Left ventricle myocardium inferior (tissue), 1 donor: ENCODE measurements at regions not wholly inside any gene's neighbourhood (a gene's known extent, or its start where the extent isn't known, plus 50 kb on each side); places are given as distances from the start of the nearest gene placed in this dataset.

ENCODE experiments used
- DNase-seq: peaks from one replicate; pipeline ENCODE4 v3.0.0-alpha.2; 2020
- H3K27ac ChIP-seq: fragments of 200-600 bp; replicated peaks from 2 replicates; pipeline ENCODE4 v1.8.0; 2021
- H3K27me3 ChIP-seq: fragments of 200-600 bp; 2 replicates; pipeline ENCODE4 v1.8.0; 2021; ENCODE audit warnings: low read depth
- H3K36me3 ChIP-seq: fragments of 200-600 bp; 2 replicates; pipeline ENCODE4 v1.8.0; 2021
- H3K4me1 ChIP-seq: fragments of 200-600 bp; 2 replicates; pipeline ENCODE4 v1.8.0; 2021
- H3K4me3 ChIP-seq: fragments of 200-600 bp; 2 replicates; pipeline ENCODE4 v1.8.0; 2021; ENCODE audit warnings: mild to moderate bottlenecking, moderate library complexity
- H3K9me3 ChIP-seq: fragments of 200-600 bp; replicated peaks from 2 replicates; pipeline ENCODE4 v1.8.0; 2021
- CTCF ChIP-seq: fragments of 200-600 bp; IDR thresholded peaks from 2 replicates; pipeline ENCODE4 v1.8.0; 2021; ENCODE audit warnings: antibody characterized with exemption, mild to moderate bottlenecking, borderline replicate concordance
- intact Hi-C: fragments of 100-400 bp; cut with micrococcal nuclease; formaldehyde crosslinking; loops from one replicate; pipeline ENCODE4 v1.11.0; 2022
- donor health status: DM: no; HTN: yes; CAD: no; lungs with severe emphysema.

- H3K27ac ChIP-seq: no peak overlapping the region
- DNase-seq: no peak
- H3K36me3 ChIP-seq: no peaks in the 10 kb centered on the region
These were observed 502.4 kb downstream of the CDH10 start for GRCh38 chr5:24142341-24142740.

GRCh38 chr5:24145806-24146205, 499.0 kb downstream of the CDH10 start:
- TF ChIP-seq CTCF: no peak
- peaks cover 5% of the 10 kb centered on the region for H3K9me3 ChIP-seq
- intact Hi-C loops: no loop called here
- no peak overlapping the region for H3K27ac ChIP-seq
- no peaks in the 10 kb centered on the region for H3K4me1 ChIP-seq
- H3K36me3 ChIP-seq: no peaks in the 10 kb centered on the region
- no peak for DNase-seq
- no peaks in the 10 kb centered on the region for H3K27me3 ChIP-seq
- no peak overlapping the region for H3K4me3 ChIP-seq

More at GRCh38 chr5:24142341-24142740, 502.4 kb downstream of the CDH10 start:
- Histone ChIP-seq H3K4me3 (no peak overlapping the region), H3K4me1 (no peaks in the 10 kb centered on the region), H3K9me3 (peaks cover 3% of the 10 kb centered on the region), H3K27me3 (no peaks in the 10 kb centered on the region)
- no peak for TF ChIP-seq CTCF
- intact Hi-C loops: no loop called here

GRCh38 chr5:24161559-24161958, 483.2 kb downstream of the CDH10 start:
- no peaks in the 10 kb centered on the region for H3K4me1 ChIP-seq
- H3K9me3 ChIP-seq: no peaks in the 10 kb centered on the region
- no peaks in the 10 kb centered on the region for H3K27me3 ChIP-seq
- no peaks in the 10 kb centered on the region for H3K36me3 ChIP-seq
- no peak for DNase-seq
- no peak overlapping the region for H3K27ac ChIP-seq
- H3K4me3 ChIP-seq: no peak overlapping the region
- intact Hi-C loops: no loop called here
- TF ChIP-seq CTCF: no peak

- no peak for DNase-seq
- no peaks in the 10 kb centered on the region for H3K27me3 ChIP-seq
- no peak for TF ChIP-seq CTCF
- H3K27ac ChIP-seq: no peak overlapping the region
- intact Hi-C loops: no loop called here
- no peak overlapping the region for H3K4me3 ChIP-seq
- no peaks in the 10 kb centered on the region for H3K36me3 ChIP-seq
- H3K4me1 ChIP-seq: no peaks in the 10 kb centered on the region
- H3K9me3 ChIP-seq: no peaks in the 10 kb centered on the region
These were observed 482.4 kb downstream of the CDH10 start for GRCh38 chr5:24162343-24162742.

GRCh38 chr5:24163091-24163490, 481.7 kb downstream of the CDH10 start:
- H3K36me3 ChIP-seq: no peaks in the 10 kb centered on the region
- no peaks in the 10 kb centered on the region for H3K27me3 ChIP-seq
- no peak for DNase-seq
- intact Hi-C loops: no loop called here
- H3K27ac ChIP-seq: no peak overlapping the region
- no peak for TF ChIP-seq CTCF
- H3K4me3 ChIP-seq: no peak overlapping the region
- no peaks in the 10 kb centered on the region for H3K9me3 ChIP-seq
- no peaks in the 10 kb centered on the region for H3K4me1 ChIP-seq

GRCh38 chr5:24167806-24168205, 477.0 kb downstream of the CDH10 start:
- Histone ChIP-seq H3K27me3 (no peaks in the 10 kb centered on the region), H3K4me1 (no peaks in the 10 kb centered on the region), H3K36me3 (no peaks in the 10 kb centered on the region), H3K4me3 (no peak overlapping the region), H3K27ac (no peak overlapping the region), H3K9me3 (no peaks in the 10 kb centered on the region)
- TF ChIP-seq CTCF: no peak
- intact Hi-C loops: no loop called here
- DNase-seq: no peak
